MCF 10A (cell line): ENCODE measurements at regions not wholly inside any gene's neighbourhood (a gene's known extent, or its start where the extent isn't known, plus 50 kb on each side); places are given as distances from the start of the nearest gene placed in this dataset.

Experiments used
- BruUV-seq: library from RNA; stranded (reverse); fragments of 400-500 nt; replicated peaks from 2 replicates; lab custom pipeline; 2021; lab: Mats Ljungman, UMichigan
- CTCF ChIA-PET: fragments of 300-600 bp; sonication (Branson Sonifier 250); formaldehyde crosslinking; extraction: SDS; loops from one replicate; lab custom pipeline; 2021; ENCODE audit warnings: antibody characterized with exemption, inconsistent platforms; lab: Yijun Ruan, JAX
- POLR2A ChIA-PET: fragments of 300-600, 350-650 bp; sonication (Branson Sonifier 250); formaldehyde crosslinking; extraction: SDS; loops from one replicate; lab custom pipeline; 2020; ENCODE audit warnings: antibody characterized with exemption, inconsistent platforms; lab: Yijun Ruan, JAX
- DNase-seq: peaks from one replicate; pipeline ENCODE4 v3.0.0-alpha.2; 2018; ENCODE audit not compliant: unreplicated experiment
- H3K27ac Mint-ChIP-seq: one replicate; pipeline ENCODE4 v1.8.0; 2022; ENCODE audit warnings: mild to moderate bottlenecking, low read depth, mixed read lengths; ENCODE audit not compliant: unreplicated experiment
- H3K27me3 Mint-ChIP-seq: one replicate; pipeline ENCODE4 v1.8.0; 2022; ENCODE audit warnings: mixed read lengths; ENCODE audit not compliant: insufficient read depth, unreplicated experiment
- H3K36me3 Mint-ChIP-seq: one replicate; pipeline ENCODE4 v1.8.0; 2022; ENCODE audit warnings: mild to moderate bottlenecking, moderate library complexity, mixed read lengths; ENCODE audit not compliant: insufficient read depth, unreplicated experiment
- H3K4me1 Mint-ChIP-seq: one replicate; pipeline ENCODE4 v1.8.0; 2022; ENCODE audit warnings: mixed read lengths; ENCODE audit not compliant: insufficient read depth, unreplicated experiment
- H3K4me3 Mint-ChIP-seq: one replicate; pipeline ENCODE4 v1.8.0; 2022; ENCODE audit warnings: mild to moderate bottlenecking, moderate library complexity, mixed read lengths; ENCODE audit not compliant: unreplicated experiment
- H3K9me3 Mint-ChIP-seq: one replicate; pipeline ENCODE4 v1.8.0; 2022; ENCODE audit warnings: mixed read lengths; ENCODE audit not compliant: unreplicated experiment
- intact Hi-C: fragments of 100-400 bp; cut with micrococcal nuclease; formaldehyde crosslinking; loops from 2 replicates; pipeline ENCODE4 v1.14.1; 2022
- TF ChIP-seq, protein P1 (sequence below): fragments of 200-600 bp; IDR thresholded peaks from one replicate; pipeline ENCODE4 v1.8.0; 2022; ENCODE audit warnings: antibody characterized with exemption, mild to moderate bottlenecking; ENCODE audit not compliant: unreplicated experiment

DNA sequence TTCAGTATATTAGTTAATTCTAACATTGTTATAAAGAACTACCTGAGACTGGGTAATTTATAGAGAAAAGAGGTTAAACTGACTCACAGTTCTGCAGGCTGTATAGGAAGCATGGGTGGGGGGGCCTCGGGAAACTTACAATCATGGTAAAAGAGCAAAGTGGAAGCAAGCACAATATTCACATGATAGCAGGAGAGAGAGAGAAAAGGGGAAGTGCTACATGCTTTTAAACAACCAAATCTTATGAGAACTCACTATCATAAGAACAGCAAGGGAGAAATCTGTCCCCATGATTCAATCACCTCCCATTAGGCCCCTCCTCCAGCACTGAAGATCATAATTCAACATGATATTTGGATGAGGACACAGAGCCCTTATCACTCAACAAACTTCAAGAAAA lies 324.9 kb downstream of the ZNF608 start:
- no TSS peak for BruUV-seq
- TF ChIP-seq, protein P1, sequence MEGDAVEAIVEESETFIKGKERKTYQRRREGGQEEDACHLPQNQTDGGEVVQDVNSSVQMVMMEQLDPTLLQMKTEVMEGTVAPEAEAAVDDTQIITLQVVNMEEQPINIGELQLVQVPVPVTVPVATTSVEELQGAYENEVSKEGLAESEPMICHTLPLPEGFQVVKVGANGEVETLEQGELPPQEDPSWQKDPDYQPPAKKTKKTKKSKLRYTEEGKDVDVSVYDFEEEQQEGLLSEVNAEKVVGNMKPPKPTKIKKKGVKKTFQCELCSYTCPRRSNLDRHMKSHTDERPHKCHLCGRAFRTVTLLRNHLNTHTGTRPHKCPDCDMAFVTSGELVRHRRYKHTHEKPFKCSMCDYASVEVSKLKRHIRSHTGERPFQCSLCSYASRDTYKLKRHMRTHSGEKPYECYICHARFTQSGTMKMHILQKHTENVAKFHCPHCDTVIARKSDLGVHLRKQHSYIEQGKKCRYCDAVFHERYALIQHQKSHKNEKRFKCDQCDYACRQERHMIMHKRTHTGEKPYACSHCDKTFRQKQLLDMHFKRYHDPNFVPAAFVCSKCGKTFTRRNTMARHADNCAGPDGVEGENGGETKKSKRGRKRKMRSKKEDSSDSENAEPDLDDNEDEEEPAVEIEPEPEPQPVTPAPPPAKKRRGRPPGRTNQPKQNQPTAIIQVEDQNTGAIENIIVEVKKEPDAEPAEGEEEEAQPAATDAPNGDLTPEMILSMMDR, result no peak
- ChIA-PET CTCF (interaction anchor here (0.6 kb wide), 1 partner anchor 275 kb away, joined by 4 read pairs; no protein-coding TSS in a partner anchor), POLR2A (no interaction called here)
- Mint-ChIP-seq H3K4me3 (no peak overlapping the region), H3K27me3 (no peaks in the 10 kb centered on the region), H3K4me1 (no peaks in the 10 kb centered on the region), H3K9me3 (peaks cover 15% of the 10 kb centered on the region), H3K36me3 (no peaks in the 10 kb centered on the region), H3K27ac (no peak overlapping the region)
- no peak for DNase-seq
- intact Hi-C loops, result no loop called here

DNA sequence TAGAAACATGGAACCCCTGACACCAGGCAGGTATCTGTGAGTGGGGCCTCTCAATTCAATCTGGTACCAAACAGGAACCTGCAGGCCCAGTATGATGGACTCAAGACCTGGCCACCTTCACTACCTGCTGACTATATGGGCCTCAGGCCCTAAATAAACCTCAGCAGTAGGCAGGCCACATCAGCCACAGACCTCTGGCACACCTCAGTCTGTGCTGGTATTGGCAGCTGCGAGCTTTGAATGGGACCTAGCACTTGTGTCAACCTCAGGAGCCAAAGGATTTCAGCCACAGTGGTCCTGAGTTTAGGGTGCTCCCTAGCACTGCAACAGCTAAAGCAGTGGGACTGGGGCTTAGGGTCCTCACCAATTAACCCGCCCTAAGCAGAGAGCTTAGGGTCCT lies 325.5 kb downstream of the ZNF608 start:
- no TSS peak for BruUV-seq
- POLR2A ChIA-PET, result no interaction called here
- Mint-ChIP-seq H3K4me1 (no peaks in the 10 kb centered on the region), H3K4me3 (no peak overlapping the region), H3K9me3 (peaks cover 15% of the 10 kb centered on the region), H3K36me3 (no peaks in the 10 kb centered on the region), H3K27me3 (no peaks in the 10 kb centered on the region), H3K27ac (no peak overlapping the region)
- intact Hi-C loops, result no loop called here
- TF ChIP-seq, protein P1, result no peak
- no peak for DNase-seq
- CTCF ChIA-PET, result interaction anchor here (0.6 kb wide), 1 partner anchor 276 kb away, joined by 4 read pairs; no protein-coding TSS in a partner anchor

DNA sequence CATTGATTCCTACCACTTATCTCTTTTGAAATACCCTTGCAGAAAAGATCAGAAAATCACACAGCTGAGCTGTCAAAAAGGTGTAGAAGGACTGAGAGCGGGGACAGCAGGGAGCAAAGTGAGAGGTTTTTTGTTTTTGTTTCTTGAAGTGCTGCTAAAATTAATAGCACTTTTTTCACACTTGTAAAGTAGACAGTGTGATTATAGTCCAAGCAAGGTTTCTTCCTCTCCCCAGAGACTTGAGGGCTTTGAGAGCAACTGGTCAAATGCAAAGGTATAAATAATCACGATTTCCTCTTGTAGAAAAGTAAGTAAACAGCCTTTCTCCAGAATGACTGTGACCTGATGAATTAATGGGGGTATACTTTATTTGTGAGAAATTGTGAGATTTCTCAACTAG lies 326.9 kb downstream of the ZNF608 start:
- CTCF ChIA-PET, result no interaction called here
- H3K27ac Mint-ChIP-seq, result no peak overlapping the region
- H3K27me3 Mint-ChIP-seq, result no peaks in the 10 kb centered on the region
- peaks cover 14% of the 10 kb centered on the region for H3K9me3 Mint-ChIP-seq
- intact Hi-C loops, result no loop called here
- no peak for DNase-seq
- POLR2A ChIA-PET, result no interaction called here
- no TSS peak for BruUV-seq
- H3K36me3 Mint-ChIP-seq, result no peaks in the 10 kb centered on the region
- TF ChIP-seq, protein P1, result no peak
- no peaks in the 10 kb centered on the region for H3K4me1 Mint-ChIP-seq
- no peak overlapping the region for H3K4me3 Mint-ChIP-seq

DNA sequence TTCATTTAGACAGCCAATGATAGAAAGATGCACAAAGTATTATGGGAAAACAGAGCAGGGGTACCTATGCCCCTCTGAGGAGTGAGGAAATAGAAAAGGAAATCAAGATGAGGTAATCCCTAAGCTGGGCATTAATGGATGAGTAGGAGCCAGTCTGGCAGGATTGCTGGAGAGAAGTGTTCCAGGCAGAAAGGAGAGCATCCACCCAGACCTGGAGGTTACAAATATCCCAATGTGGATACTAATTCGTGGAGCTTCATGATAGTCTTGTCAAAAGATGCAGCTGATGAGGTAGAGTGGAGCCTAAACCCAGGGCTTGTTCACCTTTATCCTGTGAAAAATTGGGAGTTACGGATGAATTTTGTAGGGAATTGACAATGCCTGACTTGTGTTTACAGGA lies 328.0 kb downstream of the ZNF608 start:
- no peaks in the 10 kb centered on the region for H3K27me3 Mint-ChIP-seq
- intact Hi-C loops, result no loop called here
- H3K36me3 Mint-ChIP-seq, result no peaks in the 10 kb centered on the region
- no TSS peak for BruUV-seq
- no peak overlapping the region for H3K4me3 Mint-ChIP-seq
- TF ChIP-seq, protein P1, result no peak
- DNase-seq, result no peak
- ChIA-PET POLR2A (no interaction called here), CTCF (no interaction called here)
- H3K9me3 Mint-ChIP-seq, result peaks cover 8% of the 10 kb centered on the region
- H3K4me1 Mint-ChIP-seq, result no peaks in the 10 kb centered on the region
- no peak overlapping the region for H3K27ac Mint-ChIP-seq
